Osteocyte (in vitro differentiated cells): ENCODE measurements at regions not wholly inside any gene's neighbourhood (a gene's known extent, or its start where the extent isn't known, plus 50 kb on each side); places are given as distances from the start of the nearest gene placed in this dataset.

Experiments
- DNase-seq: peaks from one replicate; pipeline ENCODE4 v3.0.0; 2021; ENCODE audit warnings: mixed read lengths; ENCODE audit not compliant: unreplicated experiment; ENCODE audit errors: extremely low spot score
- H3K27ac Mint-ChIP-seq: one replicate; pipeline ENCODE4 v1.8.0; 2021; ENCODE audit warnings: mild to moderate bottlenecking, mixed read lengths; ENCODE audit not compliant: unreplicated experiment
- H3K27me3 Mint-ChIP-seq: one replicate; pipeline ENCODE4 v1.8.0; 2021; ENCODE audit warnings: mixed read lengths; ENCODE audit not compliant: unreplicated experiment
- H3K36me3 Mint-ChIP-seq: one replicate; pipeline ENCODE4 v1.8.0; 2021; ENCODE audit warnings: mixed read lengths; ENCODE audit not compliant: unreplicated experiment
- H3K4me1 Mint-ChIP-seq: one replicate; pipeline ENCODE4 v1.8.0; 2021; ENCODE audit warnings: mixed read lengths; ENCODE audit not compliant: unreplicated experiment
- H3K4me3 Mint-ChIP-seq: one replicate; pipeline ENCODE4 v1.8.0; 2021; ENCODE audit warnings: mild to moderate bottlenecking, moderate library complexity, mixed read lengths; ENCODE audit not compliant: unreplicated experiment
- H3K9me3 Mint-ChIP-seq: one replicate; pipeline ENCODE4 v1.8.0; 2021; ENCODE audit warnings: mixed read lengths; ENCODE audit not compliant: unreplicated experiment
- TF ChIP-seq, protein P1 (sequence below): fragments of 200-600 bp; sonication (generic); IDR thresholded peaks from 2 replicates; pipeline ENCODE4 v1.5.0; 2021; ENCODE audit warnings: antibody characterized with exemption, mild to moderate bottlenecking, moderate library complexity

GRCh38 chr20:39853050-39853449 is 836.0 kb downstream of the MAFB start:
- no peaks in the 10 kb centered on the region for H3K27me3 Mint-ChIP-seq

DNA sequence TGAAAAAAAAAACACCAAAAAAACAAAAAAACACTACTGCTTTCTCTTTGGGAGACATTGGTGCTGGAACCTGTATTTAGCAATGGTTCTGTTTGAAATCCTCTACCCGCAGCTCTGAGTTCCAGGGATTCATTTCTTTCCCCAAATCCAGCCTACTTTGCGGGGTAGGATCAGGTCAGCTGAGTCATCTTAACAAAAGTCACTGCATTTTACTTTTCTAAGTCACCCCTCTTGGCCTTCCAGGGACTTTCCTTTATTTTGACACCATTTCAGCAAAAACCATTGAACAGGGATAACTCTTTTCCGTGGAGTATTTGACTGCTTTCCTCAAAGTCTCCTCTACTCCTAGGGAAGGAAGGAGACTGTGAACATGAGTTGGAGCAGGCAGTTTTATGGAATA is 837.6 kb downstream of the MAFB start:
- H3K36me3 Mint-ChIP-seq = no peaks in the 10 kb centered on the region
- no peaks in the 10 kb centered on the region for H3K9me3 Mint-ChIP-seq
- TF ChIP-seq, protein P1, sequence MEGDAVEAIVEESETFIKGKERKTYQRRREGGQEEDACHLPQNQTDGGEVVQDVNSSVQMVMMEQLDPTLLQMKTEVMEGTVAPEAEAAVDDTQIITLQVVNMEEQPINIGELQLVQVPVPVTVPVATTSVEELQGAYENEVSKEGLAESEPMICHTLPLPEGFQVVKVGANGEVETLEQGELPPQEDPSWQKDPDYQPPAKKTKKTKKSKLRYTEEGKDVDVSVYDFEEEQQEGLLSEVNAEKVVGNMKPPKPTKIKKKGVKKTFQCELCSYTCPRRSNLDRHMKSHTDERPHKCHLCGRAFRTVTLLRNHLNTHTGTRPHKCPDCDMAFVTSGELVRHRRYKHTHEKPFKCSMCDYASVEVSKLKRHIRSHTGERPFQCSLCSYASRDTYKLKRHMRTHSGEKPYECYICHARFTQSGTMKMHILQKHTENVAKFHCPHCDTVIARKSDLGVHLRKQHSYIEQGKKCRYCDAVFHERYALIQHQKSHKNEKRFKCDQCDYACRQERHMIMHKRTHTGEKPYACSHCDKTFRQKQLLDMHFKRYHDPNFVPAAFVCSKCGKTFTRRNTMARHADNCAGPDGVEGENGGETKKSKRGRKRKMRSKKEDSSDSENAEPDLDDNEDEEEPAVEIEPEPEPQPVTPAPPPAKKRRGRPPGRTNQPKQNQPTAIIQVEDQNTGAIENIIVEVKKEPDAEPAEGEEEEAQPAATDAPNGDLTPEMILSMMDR = no peak
- H3K4me3 Mint-ChIP-seq = no peak overlapping the region
- H3K27ac Mint-ChIP-seq = peak overlapping the region; percentile 44
- no peak for DNase-seq
- H3K4me1 Mint-ChIP-seq = peaks cover 54% of the 10 kb centered on the region
- no peaks in the 10 kb centered on the region for H3K27me3 Mint-ChIP-seq

More at GRCh38 chr20:39853050-39853449, 836.0 kb downstream of the MAFB start:
- Mint-ChIP-seq H3K36me3 (no peaks in the 10 kb centered on the region), H3K4me3 (no peak overlapping the region), H3K9me3 (no peaks in the 10 kb centered on the region), H3K27ac (no peak overlapping the region), H3K4me1 (peaks cover 62% of the 10 kb centered on the region)
- TF ChIP-seq, protein P1 = no peak
- no peak for DNase-seq

DNA sequence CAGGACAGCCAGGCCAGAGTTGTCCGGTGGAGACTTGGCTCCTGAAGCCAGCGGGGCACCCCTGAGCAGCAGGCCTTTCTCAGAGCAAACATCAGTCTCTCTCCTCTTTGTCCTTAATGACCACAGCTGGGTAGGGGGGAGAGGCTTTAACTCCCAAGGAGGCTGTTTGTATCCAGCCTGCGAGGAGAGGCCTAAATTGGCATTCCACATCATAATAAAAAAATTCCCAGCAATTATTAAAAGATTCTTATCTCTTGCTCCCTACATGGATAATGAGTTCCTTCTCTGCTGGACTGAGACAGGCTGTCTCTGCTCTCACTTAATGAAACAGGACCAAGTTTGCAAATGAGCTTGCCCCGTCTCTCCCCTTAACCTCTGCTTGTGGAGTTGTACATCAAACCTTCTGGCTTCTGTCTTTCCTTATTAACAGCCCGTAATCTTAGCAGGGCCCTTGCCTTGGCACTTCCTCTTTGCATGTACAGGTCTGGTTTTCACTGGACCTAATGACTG is 838.2 kb downstream of the MAFB start:
- TF ChIP-seq, protein P1 = no peak
- no peak overlapping the region for H3K4me3 Mint-ChIP-seq
- H3K9me3 Mint-ChIP-seq = no peaks in the 10 kb centered on the region
- no peaks in the 10 kb centered on the region for H3K27me3 Mint-ChIP-seq
- H3K27ac Mint-ChIP-seq = peak overlapping the region; percentile 84
- no peaks in the 10 kb centered on the region for H3K36me3 Mint-ChIP-seq
- peaks cover 48% of the 10 kb centered on the region for H3K4me1 Mint-ChIP-seq
- no peak for DNase-seq

GRCh38 chr20:39850246-39850645 is 838.8 kb downstream of the MAFB start:
- Mint-ChIP-seq H3K4me3 (no peak overlapping the region), H3K9me3 (no peaks in the 10 kb centered on the region), H3K4me1 (peaks cover 46% of the 10 kb centered on the region), H3K27ac (peak overlapping the region; percentile 84), H3K36me3 (no peaks in the 10 kb centered on the region), H3K27me3 (peaks cover 3% of the 10 kb centered on the region)
- TF ChIP-seq, protein P1 = no peak
- no peak for DNase-seq

GRCh38 chr20:39849664-39850063 is 839.4 kb downstream of the MAFB start:
- Mint-ChIP-seq H3K27ac (peak overlapping the region; percentile 84), H3K9me3 (no peaks in the 10 kb centered on the region), H3K4me1 (peaks cover 46% of the 10 kb centered on the region), H3K4me3 (no peak overlapping the region), H3K36me3 (no peaks in the 10 kb centered on the region), H3K27me3 (peaks cover 6% of the 10 kb centered on the region)
- DNase-seq = peak; percentile 91
- TF ChIP-seq, protein P1 = no peak
